ENCODE measurements at regions not wholly inside any gene's neighbourhood (a gene's known extent, or its start where the extent isn't known, plus 50 kb on each side); places are given as distances from the start of the nearest gene placed in this dataset.
"Not testable (repeated sequence)": the region's sequence is repeated elsewhere in the genome, so short reads cannot be mapped to it uniquely, and the experiment has no call there.

DNA sequence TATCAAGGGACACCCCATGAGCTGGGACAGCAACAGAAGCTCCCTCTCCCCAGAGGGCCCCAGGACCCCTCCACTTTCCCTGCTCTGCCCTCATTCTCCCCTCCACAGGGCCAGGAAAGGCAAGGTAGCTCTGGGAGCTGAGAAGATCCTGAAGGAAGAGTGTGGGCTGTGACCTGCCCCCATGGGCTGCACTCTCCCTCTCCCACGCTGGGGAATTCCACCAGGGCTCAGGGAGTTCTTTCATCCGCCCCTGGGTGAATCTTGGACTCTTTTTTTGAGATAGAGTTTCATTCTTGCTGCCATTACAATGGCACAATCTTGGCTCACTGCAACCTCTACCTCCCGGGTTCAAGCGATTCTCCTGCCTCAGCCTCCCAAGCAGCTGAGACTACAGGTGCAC lies 73.8 kb downstream of the C9orf50 start:
- DNase-seq (ENCODE audit: low read depth in 3 of 3, low spot score in 2 of 3) = no peak

- not testable (repeated sequence) for DNase-seq (ENCODE audit: low read depth in 3 of 3, low spot score in 2 of 3)
Measured at GRCh38 chr9:129545876-129546275, 75.0 kb downstream of the C9orf50 start.

GRCh38 chr9:129544761-129545160 lies 76.1 kb downstream of the C9orf50 start:
- no peak for DNase-seq (ENCODE audit: low read depth in 3 of 3, low spot score in 2 of 3)

- no peak for DNase-seq (ENCODE audit: low read depth in 3 of 3, low spot score in 2 of 3)
Measured at GRCh38 chr9:129542741-129543140, 78.2 kb downstream of the C9orf50 start.

DNA sequence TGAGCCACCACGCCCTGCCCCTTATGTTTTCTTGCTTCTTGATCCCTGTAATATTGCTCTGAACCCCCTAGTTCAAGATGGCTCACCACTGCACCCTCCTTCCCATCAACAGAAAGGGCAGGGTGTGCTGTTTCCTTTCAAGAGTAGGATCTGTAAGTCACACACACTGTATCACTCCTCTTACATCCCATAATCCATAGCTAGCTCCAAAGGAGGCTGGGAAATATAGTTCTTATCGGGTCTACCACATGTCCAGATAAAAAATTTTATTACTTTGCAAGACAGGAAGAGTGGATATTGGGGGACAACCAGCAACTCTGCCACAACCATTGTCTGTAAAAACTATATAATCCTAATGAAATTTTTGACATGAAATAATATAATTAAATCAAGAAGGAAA lies 79.6 kb downstream of the C9orf50 start:
- no peak for DNase-seq (ENCODE audit: low read depth in 3 of 3, low spot score in 2 of 3)

DNA sequence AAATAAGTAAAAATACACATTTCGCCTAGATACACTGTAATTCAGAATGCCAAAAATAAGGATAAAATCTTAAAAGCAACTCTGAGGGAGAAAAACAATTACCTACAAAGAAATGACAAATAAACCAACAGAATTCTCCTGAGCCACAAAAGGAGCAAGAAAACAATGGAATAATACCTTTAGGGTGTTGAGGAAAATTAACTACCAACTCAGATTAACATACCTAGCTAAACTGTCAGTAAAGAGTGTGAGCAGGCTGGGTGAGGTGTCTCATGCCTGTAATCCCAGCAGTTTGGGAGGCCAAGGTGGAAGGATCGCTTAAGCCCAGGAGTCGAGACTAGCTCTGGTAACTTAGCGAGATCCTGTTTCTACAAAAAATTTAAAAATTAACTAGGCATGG lies 81.5 kb downstream of the C9orf50 start:
- no peak for DNase-seq (ENCODE audit: low read depth in 3 of 3, low spot score in 2 of 3)

DNA sequence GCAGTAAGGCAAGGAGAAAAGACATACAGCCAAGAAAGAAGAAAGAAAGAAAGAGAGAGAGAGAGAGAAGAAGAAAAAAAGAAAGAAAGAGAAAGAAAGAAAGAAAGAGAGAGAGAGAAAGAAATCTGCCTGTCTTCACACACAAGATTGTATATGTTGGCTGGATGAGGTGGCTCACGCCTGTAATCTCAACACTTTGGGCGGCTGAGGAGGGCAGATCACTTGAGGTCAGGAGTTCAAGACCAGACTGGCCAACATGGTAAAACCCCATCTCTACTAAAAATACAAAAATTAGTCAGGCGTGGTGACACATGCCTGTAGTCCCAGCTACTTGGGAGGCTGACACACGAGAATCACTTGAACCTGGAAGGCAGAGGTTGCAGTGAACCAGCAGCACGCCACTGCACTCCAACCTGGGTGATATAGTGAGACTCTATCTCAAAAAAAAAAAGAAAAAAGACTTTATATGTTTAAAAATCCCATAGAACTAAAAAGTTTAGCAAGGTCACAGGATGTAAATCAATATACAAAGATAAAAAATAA lies 89.0 kb downstream of the C9orf50 start:
- DNase-seq (ENCODE audit: low read depth in 3 of 3, low spot score in 2 of 3) = not testable (repeated sequence)

- DNase-seq (ENCODE audit: low read depth in 3 of 3, low spot score in 2 of 3) = not testable (repeated sequence)
Measured at GRCh38 chr9:129527955-129528354, 92.9 kb downstream of the C9orf50 start.

GRCh38 chr9:129525656-129526196 lies 95.2 kb downstream of the C9orf50 start:
- DNase-seq (ENCODE audit: low read depth in 3 of 3, low spot score in 2 of 3) = no peak

- no peak for DNase-seq (ENCODE audit: low read depth in 3 of 3, low spot score in 2 of 3)
Measured at GRCh38 chr9:129524582-129525270, 96.2 kb downstream of the C9orf50 start.

- no peak for DNase-seq (ENCODE audit: low read depth in 3 of 3, low spot score in 2 of 3)
Measured at GRCh38 chr9:129523943-129524581, 96.8 kb downstream of the C9orf50 start.

DNA sequence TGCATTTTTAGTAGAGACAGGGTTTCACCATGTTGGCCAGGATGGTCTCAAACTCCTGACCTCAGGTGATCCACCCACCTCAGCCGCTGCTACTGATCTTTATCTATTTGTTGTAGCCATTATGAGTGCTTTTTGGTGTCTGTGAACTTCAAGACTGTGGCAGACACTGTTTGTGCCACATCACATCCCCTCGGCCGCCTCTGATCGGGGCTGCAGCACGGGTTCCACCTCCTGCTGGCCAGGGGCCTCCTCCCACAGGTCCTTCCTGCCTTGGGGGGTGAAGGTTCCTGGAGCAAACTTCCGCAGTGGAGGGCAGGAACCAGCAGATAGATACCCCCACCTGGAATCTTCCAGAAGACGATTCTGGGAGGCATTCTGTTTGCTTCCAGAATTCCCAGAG lies 98.5 kb downstream of the C9orf50 start:
- DNase-seq (ENCODE audit: low read depth in 3 of 3, low spot score in 2 of 3) = no peak

- no peak for DNase-seq (ENCODE audit: low read depth in 3 of 3, low spot score in 2 of 3)
Measured at GRCh38 chr9:129520082-129520481, 100.8 kb downstream of the C9orf50 start.

GRCh38 chr9:129518074-129518473 lies 102.8 kb downstream of the C9orf50 start:
- no peak for DNase-seq (ENCODE audit: low read depth in 3 of 3, low spot score in 2 of 3)

GRCh38 chr9:129517006-129517405 lies 103.9 kb downstream of the C9orf50 start:
- DNase-seq (ENCODE audit: low read depth in 3 of 3, low spot score in 2 of 3) = no peak

DNA sequence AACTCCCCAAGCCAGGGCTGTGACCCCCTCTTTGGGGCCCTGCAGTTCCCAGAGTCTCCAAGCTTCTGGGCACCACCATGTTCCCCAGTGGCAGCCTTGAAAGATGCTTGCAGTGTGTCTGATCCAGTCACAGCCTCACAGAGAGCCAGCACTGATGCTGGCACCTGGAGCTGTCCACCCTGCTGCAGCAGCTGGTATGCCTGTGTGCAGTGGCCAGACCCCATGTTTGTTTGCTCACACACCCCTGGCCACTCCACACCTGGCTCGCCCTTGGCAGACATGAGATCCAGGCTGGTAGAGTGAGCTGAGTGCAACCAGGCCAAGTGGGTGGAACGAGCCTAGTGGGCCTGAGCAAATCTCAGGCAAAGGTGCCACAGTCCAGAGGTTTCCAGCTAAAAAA lies 106.0 kb downstream of the C9orf50 start:
- no peak for DNase-seq (ENCODE audit: low read depth in 3 of 3, low spot score in 2 of 3)

DNA sequence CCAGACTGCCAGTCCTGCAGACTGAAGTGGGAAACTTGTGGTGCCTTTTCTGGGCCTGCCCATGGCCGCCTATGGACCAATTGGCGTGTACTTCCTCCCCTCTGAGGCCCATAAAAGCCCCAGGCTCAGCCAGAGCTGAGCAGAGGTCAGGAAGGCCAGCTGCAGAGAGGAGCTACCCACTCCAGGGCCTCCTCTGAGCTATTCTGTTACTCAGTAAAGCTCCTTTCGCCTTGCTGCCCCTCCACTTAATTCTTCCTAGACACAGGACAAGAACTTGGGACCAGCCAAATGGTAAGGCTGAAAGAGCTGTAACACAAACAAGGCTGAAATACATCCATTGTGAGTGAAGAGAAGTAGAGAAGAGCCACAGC lies 106.4 kb downstream of the C9orf50 start:
- DNase-seq (ENCODE audit: low read depth in 3 of 3, low spot score in 2 of 3) = no peak

GRCh38 chr9:129513856-129514496 lies 106.9 kb downstream of the C9orf50 start:
- DNase-seq (ENCODE audit: low read depth in 3 of 3, low spot score in 2 of 3) = no peak

DNA sequence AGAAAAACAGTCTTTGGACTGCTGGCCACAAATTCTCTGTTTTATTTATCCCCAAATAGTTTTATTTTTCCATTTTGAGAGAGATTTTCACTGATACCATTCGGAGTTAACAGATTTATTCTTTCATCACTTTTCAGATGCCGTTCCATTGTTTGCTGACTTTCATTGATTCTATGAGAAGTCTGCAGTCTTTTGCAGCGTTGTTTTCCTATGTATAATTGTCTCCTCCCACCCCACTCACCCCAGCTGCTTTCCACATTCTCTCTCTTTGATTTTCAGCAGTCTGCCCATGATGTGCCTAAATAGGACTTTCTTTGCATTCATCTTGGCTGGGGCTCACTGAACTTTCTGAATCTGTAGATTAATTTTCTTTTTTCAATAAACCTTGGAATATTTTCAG lies 107.6 kb downstream of the C9orf50 start:
- DNase-seq (ENCODE audit: low read depth in 3 of 3, low spot score in 2 of 3) = no peak

GRCh38 chr9:129511285-129511900 lies 109.5 kb downstream of the C9orf50 start:
- no peak for DNase-seq (ENCODE audit: low read depth in 3 of 3, low spot score in 2 of 3)

DNA sequence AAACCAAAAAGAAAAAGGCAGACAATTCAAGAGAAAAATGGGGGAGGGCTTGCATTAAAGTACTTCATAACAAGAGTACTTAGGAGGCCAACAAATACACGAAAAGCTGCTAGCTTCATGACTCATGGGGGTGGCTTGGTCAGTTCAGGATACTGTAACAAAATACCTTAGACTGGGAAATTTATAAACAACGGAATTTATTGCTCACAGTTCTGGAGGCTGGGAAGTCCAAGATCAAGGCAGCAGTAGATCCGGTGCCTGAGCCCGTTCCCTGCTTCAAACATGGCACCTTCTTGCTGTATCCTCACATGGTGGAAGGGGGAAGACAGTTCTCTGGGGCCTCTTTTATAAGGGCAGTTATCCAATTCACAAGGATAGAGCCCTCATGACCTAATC lies 111.4 kb downstream of the C9orf50 start:
- no peak for DNase-seq (ENCODE audit: low read depth in 3 of 3, low spot score in 2 of 3)

Data from right renal cortex interstitium (tissue), 3 donors.